Muscle layer of colon (tissue), 2 donors: ENCODE measurements at regions not wholly inside any gene's neighbourhood (a gene's known extent, or its start where the extent isn't known, plus 50 kb on each side); places are given as distances from the start of the nearest gene placed in this dataset.

Experiments
- H3K27ac ChIP-seq: one replicate; pipeline ENCODE4 v1.7.0; 2013; ENCODE audit warnings: low read depth, mild to moderate bottlenecking, low read length, moderate library complexity
- H3K27me3 ChIP-seq, 2 donors: one replicate each; pipeline ENCODE4 v1.7.0; 2013; ENCODE audit warnings: low read length in 2 of 2, mild to moderate bottlenecking in 2 of 2; ENCODE audit not compliant: insufficient read depth in 2 of 2, control insufficient read depth in 1 of 2
- H3K36me3 ChIP-seq: one replicate; pipeline ENCODE4 v1.7.0; 2013; ENCODE audit warnings: mild to moderate bottlenecking, low read length; ENCODE audit not compliant: insufficient read depth
- H3K4me1 ChIP-seq: one replicate; pipeline ENCODE4 v1.7.0; 2013; ENCODE audit warnings: mild to moderate bottlenecking, low read length; ENCODE audit not compliant: insufficient read depth
- H3K4me3 ChIP-seq, 2 donors: one replicate each; pipeline ENCODE4 v1.7.0; 2013; ENCODE audit warnings: low read length in 2 of 2, low read depth in 1 of 2, mild to moderate bottlenecking in 1 of 2, moderate library complexity in 1 of 2
- H3K9ac ChIP-seq: one replicate; pipeline ENCODE4 v1.7.0; 2013; ENCODE audit warnings: low read length
- H3K9me3 ChIP-seq: one replicate; pipeline ENCODE4 v1.7.0; 2013; ENCODE audit warnings: mild to moderate bottlenecking, low read length
- donor health status: abdominal sarcoma.
- donor health status: Adenocarcinoma of cecum.

GRCh38 chr6:132088150-132088549, 137.0 kb upstream of the CCN2 start:
- no peaks in the 10 kb centered on the region for H3K36me3 ChIP-seq
- no peaks in the 10 kb centered on the region for H3K9me3 ChIP-seq
- no peak overlapping the region for H3K4me3 ChIP-seq
- H3K9ac ChIP-seq: no peak overlapping the region
- H3K27ac ChIP-seq: no peak overlapping the region
- H3K27me3 ChIP-seq: no peaks in the 10 kb centered on the region
- H3K4me1 ChIP-seq: peaks cover 15% of the 10 kb centered on the region

DNA sequence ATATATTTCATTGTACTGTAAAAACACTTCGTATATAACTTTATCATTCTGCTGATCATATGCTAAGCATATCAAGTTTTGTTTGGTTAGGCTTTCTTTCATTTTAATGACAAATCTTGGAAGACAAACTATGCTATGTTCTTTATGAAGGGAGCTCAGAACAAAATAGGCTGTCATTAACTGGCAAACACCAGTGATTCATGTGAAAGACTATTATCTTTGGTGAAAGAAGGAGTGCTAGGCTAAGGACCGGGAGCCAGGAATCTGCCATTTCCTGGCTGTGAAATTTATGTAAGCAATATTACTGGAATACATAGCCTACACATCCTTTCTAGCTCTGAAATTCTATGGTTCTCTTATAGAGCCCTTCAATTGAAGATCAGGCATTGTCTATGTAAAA, 136.2 kb upstream of the CCN2 start:
- H3K27me3 ChIP-seq: no peaks in the 10 kb centered on the region
- no peak overlapping the region for H3K4me3 ChIP-seq
- H3K36me3 ChIP-seq: no peaks in the 10 kb centered on the region
- peaks cover 15% of the 10 kb centered on the region for H3K4me1 ChIP-seq
- H3K9ac ChIP-seq: no peak overlapping the region
- H3K27ac ChIP-seq: no peak overlapping the region
- no peaks in the 10 kb centered on the region for H3K9me3 ChIP-seq

GRCh38 chr6:132085731-132086130, 134.6 kb upstream of the CCN2 start:
- peaks cover 15% of the 10 kb centered on the region for H3K4me1 ChIP-seq
- H3K36me3 ChIP-seq: no peaks in the 10 kb centered on the region
- no peaks in the 10 kb centered on the region for H3K27me3 ChIP-seq
- H3K9me3 ChIP-seq: no peaks in the 10 kb centered on the region
- peak overlapping the region in 1 of 2 donors; percentile 26 for H3K4me3 ChIP-seq
- H3K27ac ChIP-seq: peak overlapping the region; percentile 54
- peak overlapping the region; percentile 31 for H3K9ac ChIP-seq

DNA sequence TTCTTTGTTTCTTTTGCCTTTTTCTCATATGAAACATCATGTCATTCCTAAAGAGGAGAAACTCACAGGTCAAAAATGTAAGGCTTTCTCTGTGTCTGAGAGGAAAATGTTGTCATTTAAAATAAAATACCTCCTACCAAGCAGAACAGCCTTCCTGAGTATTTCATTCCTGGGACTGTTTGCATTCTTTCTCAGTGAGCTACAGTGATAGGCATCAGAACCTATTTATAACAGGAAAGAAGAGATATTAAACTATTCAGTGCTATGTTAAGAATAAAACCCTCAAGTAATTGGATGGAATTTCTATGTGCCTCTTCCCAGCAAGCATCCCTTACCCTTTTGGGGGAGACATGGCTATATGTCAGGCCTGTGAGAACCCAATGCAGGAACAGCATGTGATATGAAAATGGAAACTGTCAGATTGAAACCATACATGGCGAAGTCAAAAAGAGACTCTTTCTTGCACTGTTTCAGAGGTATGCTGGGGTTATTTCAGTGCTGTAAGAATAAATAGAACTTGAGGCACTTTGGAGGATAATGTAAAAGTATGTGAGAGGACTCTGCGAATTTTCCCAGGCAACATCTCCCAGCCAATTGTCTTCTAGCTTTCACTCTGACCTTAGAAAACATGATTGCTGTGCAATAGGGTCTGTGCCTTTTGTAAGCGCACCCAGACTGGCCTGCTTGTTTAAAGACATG, 133.8 kb upstream of the CCN2 start:
- Histone ChIP-seq H3K36me3 (no peaks in the 10 kb centered on the region), H3K27ac (peak overlapping the region; percentile 54), H3K9ac (peak overlapping the region; percentile 31), H3K27me3 (no peaks in the 10 kb centered on the region), H3K9me3 (no peaks in the 10 kb centered on the region), H3K4me1 (peaks cover 15% of the 10 kb centered on the region), H3K4me3 (peak overlapping the region in 1 of 2 donors; percentile 26)

- H3K9me3 ChIP-seq: no peaks in the 10 kb centered on the region
- H3K27ac ChIP-seq: no peak overlapping the region
- no peak overlapping the region for H3K9ac ChIP-seq
- H3K27me3 ChIP-seq: no peaks in the 10 kb centered on the region
- no peaks in the 10 kb centered on the region for H3K36me3 ChIP-seq
- peaks cover 15% of the 10 kb centered on the region for H3K4me1 ChIP-seq
- H3K4me3 ChIP-seq: no peak overlapping the region
Measured at GRCh38 chr6:132082421-132082820, 131.2 kb upstream of the CCN2 start.

- peaks cover 15% of the 10 kb centered on the region for H3K4me1 ChIP-seq
- H3K4me3 ChIP-seq: no peak overlapping the region
- H3K36me3 ChIP-seq: no peaks in the 10 kb centered on the region
- no peaks in the 10 kb centered on the region for H3K9me3 ChIP-seq
- H3K9ac ChIP-seq: no peak overlapping the region
- no peaks in the 10 kb centered on the region for H3K27me3 ChIP-seq
- H3K27ac ChIP-seq: no peak overlapping the region
Measured at GRCh38 chr6:132081338-132081737, 130.2 kb upstream of the CCN2 start.

GRCh38 chr6:132079286-132079685, 128.1 kb upstream of the CCN2 start:
- no peak overlapping the region for H3K9ac ChIP-seq
- no peak overlapping the region for H3K4me3 ChIP-seq
- peaks cover 2% of the 10 kb centered on the region for H3K4me1 ChIP-seq
- H3K27me3 ChIP-seq: no peaks in the 10 kb centered on the region
- no peaks in the 10 kb centered on the region for H3K9me3 ChIP-seq
- no peak overlapping the region for H3K27ac ChIP-seq
- H3K36me3 ChIP-seq: no peaks in the 10 kb centered on the region

DNA sequence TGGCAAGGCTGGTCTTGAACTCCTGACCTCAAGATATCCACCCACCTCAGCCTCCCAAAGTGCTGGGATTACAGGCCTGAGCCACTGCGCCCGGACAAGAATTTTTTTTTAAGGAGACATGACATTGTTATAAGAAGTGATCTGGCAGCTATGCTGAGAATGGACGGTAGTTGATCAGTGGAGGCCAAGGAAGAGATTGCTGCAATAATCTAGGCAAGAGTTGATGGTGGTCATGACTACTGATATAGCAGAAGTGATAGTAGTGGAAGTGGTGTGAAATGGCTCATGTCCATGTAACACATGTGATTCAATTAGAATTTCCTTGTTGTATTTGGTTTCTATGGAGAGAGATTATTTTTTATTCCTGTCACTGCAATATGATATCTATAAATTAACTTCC, 125.3 kb upstream of the CCN2 start:
- Histone ChIP-seq H3K4me1 (no peaks in the 10 kb centered on the region), H3K9me3 (no peaks in the 10 kb centered on the region), H3K9ac (no peak overlapping the region), H3K36me3 (no peaks in the 10 kb centered on the region), H3K4me3 (no peak overlapping the region), H3K27me3 (no peaks in the 10 kb centered on the region), H3K27ac (no peak overlapping the region)

DNA sequence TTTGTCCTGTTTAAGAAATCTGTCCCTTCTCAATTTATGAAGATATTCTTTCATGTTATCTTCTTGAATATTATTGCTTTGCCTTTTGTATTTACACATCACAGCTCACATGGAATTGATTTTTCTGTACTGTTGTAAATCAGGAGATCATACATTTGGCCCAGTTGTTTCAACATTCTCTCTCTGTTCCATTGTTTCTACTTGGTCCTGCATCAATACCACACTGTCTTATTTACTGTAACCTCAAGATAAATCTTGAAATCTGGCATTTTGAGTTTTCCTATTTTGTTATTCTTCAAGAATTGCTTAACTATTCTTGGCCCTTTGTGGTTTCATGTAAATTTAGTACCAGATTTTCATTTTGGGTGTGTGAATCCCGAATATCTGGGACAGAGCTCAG, 121.7 kb upstream of the CCN2 start:
- no peaks in the 10 kb centered on the region for H3K27me3 ChIP-seq
- H3K9me3 ChIP-seq: no peaks in the 10 kb centered on the region
- H3K4me3 ChIP-seq: no peak overlapping the region
- no peak overlapping the region for H3K27ac ChIP-seq
- H3K36me3 ChIP-seq: no peaks in the 10 kb centered on the region
- H3K9ac ChIP-seq: no peak overlapping the region
- H3K4me1 ChIP-seq: no peaks in the 10 kb centered on the region

- Histone ChIP-seq H3K4me3 (no peak overlapping the region), H3K27ac (no peak overlapping the region), H3K36me3 (no peaks in the 10 kb centered on the region)
Measured at GRCh38 chr6:132072271-132072670, 121.1 kb upstream of the CCN2 start.

GRCh38 chr6:132070356-132070755, 119.2 kb upstream of the CCN2 start:
- no peaks in the 10 kb centered on the region for H3K36me3 ChIP-seq
- H3K9ac ChIP-seq: no peak overlapping the region
- no peaks in the 10 kb centered on the region for H3K4me1 ChIP-seq
- H3K27ac ChIP-seq: peak overlapping the region; percentile 12
- H3K4me3 ChIP-seq: no peak overlapping the region
- H3K9me3 ChIP-seq: no peaks in the 10 kb centered on the region
- H3K27me3 ChIP-seq: no peaks in the 10 kb centered on the region

More at GRCh38 chr6:132072271-132072670, 121.1 kb upstream of the CCN2 start:
- Histone ChIP-seq H3K27me3 (no peaks in the 10 kb centered on the region), H3K4me1 (no peaks in the 10 kb centered on the region), H3K9me3 (no peaks in the 10 kb centered on the region), H3K9ac (no peak overlapping the region)

DNA sequence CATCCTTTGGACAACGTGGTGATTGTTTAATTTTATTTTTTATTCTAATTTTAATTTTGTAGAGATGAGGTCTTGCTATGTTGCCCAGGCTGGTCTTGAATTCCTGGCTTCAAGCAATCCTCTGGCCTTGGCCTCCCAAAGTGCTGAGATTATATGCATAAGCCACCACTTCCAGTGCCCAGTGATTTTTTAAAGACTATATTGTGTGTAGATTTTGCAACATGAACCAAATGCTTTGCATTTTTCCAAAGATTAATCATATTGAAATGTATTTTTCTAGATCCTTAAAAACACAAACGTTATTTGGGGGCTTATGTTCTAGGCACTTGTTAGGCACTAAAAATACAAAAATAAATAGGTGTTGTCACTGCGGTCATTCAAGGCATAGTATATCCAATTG, 117.6 kb upstream of the CCN2 start:
- H3K27me3 ChIP-seq: no peaks in the 10 kb centered on the region
- no peaks in the 10 kb centered on the region for H3K36me3 ChIP-seq
- no peak overlapping the region for H3K9ac ChIP-seq
- no peaks in the 10 kb centered on the region for H3K9me3 ChIP-seq
- no peak overlapping the region for H3K4me3 ChIP-seq
- H3K27ac ChIP-seq: no peak overlapping the region
- no peaks in the 10 kb centered on the region for H3K4me1 ChIP-seq
